Right lobe of liver (tissue), 4 donors: ENCODE measurements at regions not wholly inside any gene's neighbourhood (a gene's known extent, or its start where the extent isn't known, plus 50 kb on each side); places are given as distances from the start of the nearest gene placed in this dataset.

Experiments used
- POLR2A ChIP-seq: fragments of 450-650 bp; IDR thresholded peaks from one replicate; pipeline ENCODE4 v1.6.1; 2017; ENCODE audit warnings: antibody characterized with exemption, mild to moderate bottlenecking
- TF ChIP-seq, protein P1 (sequence below), 4 donors: fragments of 200-600 bp in 3 of 4; fragments of 450-650 bp in 1 of 4; IDR thresholded peaks; one replicate each; pipeline versions ENCODE4 v1.5.1 to v1.8.0; 2016 to 2022; ENCODE audit warnings: antibody characterized with exemption in 4 of 4, mild to moderate bottlenecking in 2 of 4
- donor health status: DM: no; HTN: no; CAD: no.
- donor health status: DM: no; HTN: no; CAD: no.
- donor health status: DM: no; HTN: yes; CAD: no.

DNA sequence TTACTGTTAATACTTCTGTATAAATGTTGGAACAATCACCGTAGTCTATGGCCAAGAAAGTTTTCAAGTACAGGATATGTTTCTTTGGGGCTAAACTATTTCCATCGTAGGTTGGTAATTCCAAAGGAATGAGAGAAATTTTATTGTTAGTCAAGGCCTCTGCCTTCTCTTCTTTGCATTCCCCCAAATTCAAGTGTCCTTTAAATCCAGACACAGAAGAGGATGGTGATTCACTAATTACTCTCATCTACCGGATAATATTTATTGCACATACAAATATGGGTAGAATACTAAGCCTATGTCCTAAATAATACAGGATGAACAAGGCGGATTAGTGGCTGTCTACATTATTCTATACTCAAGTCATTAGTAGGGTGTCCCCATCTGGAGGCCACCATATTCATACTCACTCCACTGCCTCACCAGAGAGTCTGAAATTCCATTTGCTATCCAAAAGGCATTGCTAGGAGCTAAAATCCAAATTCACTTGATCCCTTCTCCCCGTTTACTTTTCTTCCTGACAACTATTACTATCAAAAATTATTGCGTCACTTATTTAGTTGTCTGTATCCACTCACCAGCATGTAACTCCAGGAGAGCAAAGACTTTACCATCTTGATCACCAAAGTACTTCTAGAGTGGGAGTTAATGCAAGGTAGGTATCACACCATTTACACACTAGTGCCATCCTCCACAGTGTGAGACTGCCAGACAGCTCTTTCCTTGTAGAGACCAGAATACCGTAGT, 82.4 kb upstream of the SGCG start:
- TF ChIP-seq, protein P1, sequence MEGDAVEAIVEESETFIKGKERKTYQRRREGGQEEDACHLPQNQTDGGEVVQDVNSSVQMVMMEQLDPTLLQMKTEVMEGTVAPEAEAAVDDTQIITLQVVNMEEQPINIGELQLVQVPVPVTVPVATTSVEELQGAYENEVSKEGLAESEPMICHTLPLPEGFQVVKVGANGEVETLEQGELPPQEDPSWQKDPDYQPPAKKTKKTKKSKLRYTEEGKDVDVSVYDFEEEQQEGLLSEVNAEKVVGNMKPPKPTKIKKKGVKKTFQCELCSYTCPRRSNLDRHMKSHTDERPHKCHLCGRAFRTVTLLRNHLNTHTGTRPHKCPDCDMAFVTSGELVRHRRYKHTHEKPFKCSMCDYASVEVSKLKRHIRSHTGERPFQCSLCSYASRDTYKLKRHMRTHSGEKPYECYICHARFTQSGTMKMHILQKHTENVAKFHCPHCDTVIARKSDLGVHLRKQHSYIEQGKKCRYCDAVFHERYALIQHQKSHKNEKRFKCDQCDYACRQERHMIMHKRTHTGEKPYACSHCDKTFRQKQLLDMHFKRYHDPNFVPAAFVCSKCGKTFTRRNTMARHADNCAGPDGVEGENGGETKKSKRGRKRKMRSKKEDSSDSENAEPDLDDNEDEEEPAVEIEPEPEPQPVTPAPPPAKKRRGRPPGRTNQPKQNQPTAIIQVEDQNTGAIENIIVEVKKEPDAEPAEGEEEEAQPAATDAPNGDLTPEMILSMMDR (IDR thresholded peaks at IDR 0.05) = no peak
- no peak for TF ChIP-seq POLR2A
